AG09309 (cell line): ENCODE measurements at regions not wholly inside any gene's neighbourhood (a gene's known extent, or its start where the extent isn't known, plus 50 kb on each side); places are given as distances from the start of the nearest gene placed in this dataset.
"Not testable (repeated sequence)": the region's sequence is repeated elsewhere in the genome, so short reads cannot be mapped to it uniquely, and the experiment has no call there.

Source experiments
- DNase-seq: peaks from one replicate; pipeline ENCODE4 v3.0.0-alpha.2; 2010; ENCODE audit warnings: low read depth
- H3K4me3 ChIP-seq: 2 replicates; pipeline ENCODE4 v1.5.1; 2011; ENCODE audit warnings: mild to moderate bottlenecking, low read depth, low read length, moderate library complexity; ENCODE audit not compliant: control insufficient read depth
- CTCF ChIP-seq: IDR thresholded peaks from 2 replicates; pipeline ENCODE4 v1.5.1; 2011; ENCODE audit warnings: mild to moderate bottlenecking, low read depth, low read length, inconsistent platforms; ENCODE audit not compliant: insufficient read depth, control insufficient read depth; ENCODE audit errors: missing control alignments

- no peak for DNase-seq
- no peak for TF ChIP-seq CTCF
- H3K4me3 ChIP-seq = no peak overlapping the region
Measured at GRCh38 chr6:5833120-5833519, 173.6 kb downstream of the NRN1 start.

- no peak overlapping the region for H3K4me3 ChIP-seq
- TF ChIP-seq CTCF = no peak
- DNase-seq = no peak
Measured at GRCh38 chr6:5832668-5833067, 174.1 kb downstream of the NRN1 start.

- not testable (repeated sequence) for DNase-seq, H3K4me3 ChIP-seq
Measured at GRCh38 chr6:5831219-5831862, 175.4 kb downstream of the NRN1 start.

GRCh38 chr6:5828296-5828695 lies 178.4 kb downstream of the NRN1 start:
- TF ChIP-seq CTCF = no peak
- DNase-seq = no peak
- H3K4me3 ChIP-seq = no peak overlapping the region

GRCh38 chr6:5827056-5827904 lies 179.4 kb downstream of the NRN1 start:
- no peak for DNase-seq
- no peak for TF ChIP-seq CTCF

GRCh38 chr6:5824382-5824983 lies 182.2 kb downstream of the NRN1 start:
- H3K4me3 ChIP-seq, DNase-seq: not testable (repeated sequence)

More at GRCh38 chr6:5827056-5827904, 179.4 kb downstream of the NRN1 start:
- no peak overlapping the region for H3K4me3 ChIP-seq
